H7 (cell line): ENCODE measurements at regions not wholly inside any gene's neighbourhood (a gene's known extent, or its start where the extent isn't known, plus 50 kb on each side); places are given as distances from the start of the nearest gene placed in this dataset.

Source experiments
- DNase-seq: peaks from one replicate; pipeline ENCODE4 v3.0.0; 2012
- H3K27me3 ChIP-seq: 2 replicates; pipeline ENCODE4 v1.6.0; 2011; ENCODE audit warnings: mild to moderate bottlenecking, low read length; ENCODE audit not compliant: control insufficient read depth, insufficient read depth
- H3K36me3 ChIP-seq: replicated peaks from 2 replicates; pipeline ENCODE4 v1.5.1; 2011; ENCODE audit warnings: low read length; ENCODE audit not compliant: control insufficient read depth, insufficient read depth
- H3K4me3 ChIP-seq: 2 replicates; pipeline ENCODE4 v1.5.1; 2011; ENCODE audit warnings: low read depth, mild to moderate bottlenecking, control low read depth, low read length, moderate library complexity; ENCODE audit not compliant: insufficient read depth

DNA sequence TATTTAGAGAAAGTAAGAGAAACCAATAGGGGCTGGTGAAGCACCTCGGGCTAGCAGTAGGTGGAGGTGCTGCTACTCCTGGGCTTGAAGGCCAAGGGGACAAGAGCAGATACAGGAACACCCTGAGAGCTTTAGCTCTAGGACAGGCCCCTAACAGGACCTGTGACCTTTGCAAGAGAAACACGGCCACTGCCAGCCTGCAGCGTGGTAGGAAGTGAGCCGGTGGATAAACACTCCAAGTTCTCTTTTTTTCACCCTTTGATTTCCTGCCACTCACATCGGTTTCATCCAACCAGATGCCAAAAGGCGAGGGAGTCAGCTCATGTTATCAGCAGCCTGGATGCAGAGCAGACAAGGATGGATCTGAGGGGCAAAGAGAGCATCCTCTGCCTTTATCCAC lies 66.8 kb upstream of the SPRED2 start:
- no peak overlapping the region for H3K4me3 ChIP-seq
- DNase-seq, result no peak
- no peaks in the 10 kb centered on the region for H3K27me3 ChIP-seq
- no peaks in the 10 kb centered on the region for H3K36me3 ChIP-seq

DNA sequence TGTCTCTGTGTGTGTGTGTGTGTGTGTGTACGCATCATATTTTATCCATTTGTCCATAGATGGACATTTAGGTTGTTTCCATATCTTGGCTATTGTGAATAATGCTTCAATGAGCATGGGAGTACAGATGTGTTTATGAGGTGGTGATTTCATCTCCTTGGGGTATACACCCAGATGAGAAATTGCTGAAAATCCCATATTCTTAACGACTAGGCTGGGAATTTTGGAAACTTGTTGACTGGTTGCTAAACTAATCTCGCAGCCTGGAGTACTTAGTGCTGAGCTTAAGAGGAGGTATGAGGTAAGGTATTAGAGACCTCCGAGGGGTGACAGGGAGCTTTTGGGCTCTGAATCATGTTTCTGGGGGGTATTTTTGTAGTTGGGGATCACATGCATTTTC lies 66.0 kb upstream of the SPRED2 start:
- no peak for DNase-seq
- no peaks in the 10 kb centered on the region for H3K36me3 ChIP-seq

DNA sequence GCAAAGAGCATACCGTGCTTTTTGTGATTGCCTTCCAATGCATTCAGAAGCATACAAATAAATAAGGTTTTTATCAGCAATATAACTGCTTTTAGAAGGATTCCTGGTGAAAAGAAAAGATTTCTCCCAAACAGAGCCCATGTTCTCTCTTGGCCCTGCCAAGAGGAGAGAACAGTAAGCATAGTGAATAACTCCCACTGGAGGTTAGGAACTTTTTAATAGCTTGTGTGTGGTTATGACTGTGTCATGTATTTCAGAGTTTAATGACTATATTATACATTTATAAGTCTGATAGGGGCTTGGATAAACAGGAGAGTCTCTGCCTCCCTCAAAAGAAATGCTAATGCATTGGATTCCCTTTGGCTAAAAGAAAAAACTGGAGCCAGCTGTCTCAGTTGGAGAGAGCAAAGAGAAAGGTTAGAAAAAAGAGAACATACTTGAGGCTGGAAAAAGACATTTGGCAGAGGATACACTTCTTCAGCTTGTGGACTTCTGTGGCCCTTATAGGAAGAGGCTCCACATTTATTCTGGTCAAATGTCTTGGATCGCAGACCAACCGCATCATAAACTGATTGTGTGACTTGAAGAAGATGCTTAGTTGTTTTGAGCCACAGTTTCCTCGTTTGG lies 63.0 kb upstream of the SPRED2 start:
- H3K36me3 ChIP-seq, result no peaks in the 10 kb centered on the region
- no peak overlapping the region for H3K4me3 ChIP-seq
- H3K27me3 ChIP-seq, result no peaks in the 10 kb centered on the region
- no peak for DNase-seq

More for the DNA sequence above, 66.0 kb upstream of the SPRED2 start:
- Histone ChIP-seq H3K4me3 (no peak overlapping the region), H3K27me3 (no peaks in the 10 kb centered on the region)

DNA sequence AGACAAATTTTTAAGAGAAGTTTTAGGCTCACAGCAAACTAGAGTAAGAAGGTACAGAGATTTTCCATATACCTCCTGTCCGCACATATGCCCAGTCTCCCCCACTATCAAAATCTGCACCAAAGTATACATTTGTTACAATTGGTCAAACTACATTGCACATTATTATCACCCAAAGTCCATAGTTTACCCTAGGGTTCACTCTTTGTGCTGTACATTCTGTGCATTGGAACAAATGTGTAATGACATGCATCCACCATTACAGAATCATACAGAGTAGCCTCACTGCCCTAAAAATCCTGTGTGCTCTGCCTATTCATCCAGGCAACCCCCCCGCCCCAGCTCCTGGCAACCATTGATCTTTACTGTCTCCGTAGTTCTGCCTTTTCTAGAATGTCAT lies 61.7 kb upstream of the SPRED2 start:
- no peaks in the 10 kb centered on the region for H3K36me3 ChIP-seq
- no peaks in the 10 kb centered on the region for H3K27me3 ChIP-seq
- DNase-seq, result no peak
- H3K4me3 ChIP-seq, result no peak overlapping the region

DNA sequence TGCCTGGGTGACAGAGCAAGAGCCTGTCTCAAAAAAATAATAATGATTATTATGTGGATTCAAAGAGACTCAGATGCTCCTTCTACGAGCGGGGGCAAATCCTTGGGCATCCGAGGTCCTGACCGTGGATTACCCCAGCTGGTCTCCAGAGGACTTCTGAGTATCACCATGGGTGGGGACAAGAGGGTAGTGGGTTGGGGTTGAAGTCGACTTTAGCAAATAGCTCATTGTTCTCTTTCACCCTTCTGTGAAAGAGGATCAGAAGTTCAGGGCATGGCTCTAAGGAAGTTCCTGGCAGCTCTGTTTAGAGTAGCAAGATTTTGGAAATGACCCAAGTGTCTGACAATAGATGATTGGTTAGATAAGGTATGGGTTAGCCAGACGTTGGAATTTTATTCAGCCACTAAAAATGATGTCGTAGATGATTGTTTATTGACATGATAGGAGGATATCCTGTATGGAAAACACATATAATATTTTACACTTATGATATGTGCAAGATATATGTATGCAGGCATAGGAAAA lies 59.0 kb upstream of the SPRED2 start:
- no peak overlapping the region for H3K4me3 ChIP-seq
- H3K27me3 ChIP-seq, result no peaks in the 10 kb centered on the region
- H3K36me3 ChIP-seq, result no peaks in the 10 kb centered on the region
- DNase-seq, result no peak

DNA sequence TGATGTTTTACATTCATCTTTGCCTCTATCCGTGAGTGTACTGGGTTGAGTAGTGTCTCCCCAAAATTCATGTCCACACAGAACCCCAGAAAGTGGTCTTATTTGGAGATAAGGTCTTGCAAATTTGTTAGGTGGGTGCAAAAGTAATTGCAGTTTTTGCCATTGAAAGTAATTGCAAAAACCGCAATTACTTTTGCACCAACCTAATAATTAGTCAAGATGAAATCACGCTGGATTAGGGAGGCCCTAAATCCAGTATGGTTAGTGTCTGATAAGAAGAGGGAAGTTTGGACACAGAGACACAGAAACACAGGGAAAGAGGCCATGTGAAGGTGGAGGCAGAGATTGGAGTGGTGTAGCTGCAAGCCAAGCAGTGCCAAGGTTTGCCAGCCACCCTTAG lies 57.8 kb upstream of the SPRED2 start:
- Histone ChIP-seq H3K36me3 (no peaks in the 10 kb centered on the region), H3K27me3 (no peaks in the 10 kb centered on the region)
- DNase-seq, result no peak

DNA sequence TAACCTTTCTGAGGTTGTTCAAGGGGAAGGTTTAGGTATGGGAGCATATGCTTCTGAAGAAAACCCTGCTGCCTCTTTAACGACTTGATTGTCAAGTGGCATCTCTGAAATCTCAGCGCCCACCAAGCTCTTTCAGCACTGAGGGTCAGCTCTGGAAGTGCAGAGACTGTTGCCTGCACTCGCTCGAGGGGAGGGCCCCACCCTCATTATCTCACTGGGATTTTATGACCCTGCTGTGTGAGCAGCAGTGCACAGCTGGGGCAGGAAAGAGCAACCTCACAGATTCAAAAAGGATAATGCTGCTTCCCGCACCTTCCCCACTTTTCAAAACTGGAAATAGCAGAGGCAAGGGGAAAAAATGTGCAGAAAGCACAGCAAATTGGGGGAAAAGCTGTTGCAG lies 56.9 kb upstream of the SPRED2 start:
- H3K36me3 ChIP-seq, result no peaks in the 10 kb centered on the region
- no peak overlapping the region for H3K4me3 ChIP-seq
- H3K27me3 ChIP-seq, result no peaks in the 10 kb centered on the region
- DNase-seq, result no peak

More for the DNA sequence above, 57.8 kb upstream of the SPRED2 start:
- H3K4me3 ChIP-seq, result no peak overlapping the region

DNA sequence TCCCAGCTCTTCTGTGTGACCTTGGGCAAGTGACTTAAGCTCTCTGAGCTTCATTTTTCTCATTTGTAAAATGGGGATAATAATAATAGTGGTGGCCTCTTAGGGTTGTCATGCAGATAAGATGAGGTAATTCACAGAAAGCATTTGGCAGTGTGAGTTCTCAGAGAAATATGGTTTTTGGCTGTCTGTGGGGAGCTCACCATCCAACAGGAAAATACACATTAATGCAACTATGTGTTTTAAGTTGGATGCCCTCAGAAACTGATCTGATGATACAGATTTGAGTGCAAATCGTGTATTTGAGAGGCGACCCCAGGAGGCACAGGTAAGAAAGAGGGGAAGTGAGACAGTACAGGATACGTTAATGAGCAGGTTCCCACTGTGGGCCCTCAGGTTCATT lies 56.1 kb upstream of the SPRED2 start:
- DNase-seq, result no peak

DNA sequence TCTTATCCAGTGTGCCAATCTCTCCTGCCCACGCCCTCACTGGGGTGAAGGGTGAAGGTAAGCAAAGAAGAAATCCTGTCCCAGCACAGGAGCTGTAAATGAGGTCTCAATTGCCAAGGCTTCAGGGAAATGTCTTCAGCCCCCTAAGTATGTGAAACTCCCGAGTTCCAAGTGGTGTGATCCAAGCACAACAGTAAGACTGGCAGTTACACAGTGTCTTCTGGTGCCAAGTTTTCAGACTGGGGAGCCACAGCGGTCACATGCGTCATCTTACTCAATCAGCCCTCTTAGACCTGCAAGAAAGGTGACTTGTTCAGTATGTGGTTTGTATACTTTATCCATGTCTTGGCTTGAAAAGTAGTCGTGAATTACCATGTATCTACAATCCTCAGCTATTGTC lies 55.0 kb upstream of the SPRED2 start:
- Histone ChIP-seq H3K36me3 (no peaks in the 10 kb centered on the region), H3K4me3 (no peak overlapping the region), H3K27me3 (no peaks in the 10 kb centered on the region)
- DNase-seq, result no peak

More for the DNA sequence above, 56.1 kb upstream of the SPRED2 start:
- no peaks in the 10 kb centered on the region for H3K27me3 ChIP-seq
- no peaks in the 10 kb centered on the region for H3K36me3 ChIP-seq
- no peak overlapping the region for H3K4me3 ChIP-seq

DNA sequence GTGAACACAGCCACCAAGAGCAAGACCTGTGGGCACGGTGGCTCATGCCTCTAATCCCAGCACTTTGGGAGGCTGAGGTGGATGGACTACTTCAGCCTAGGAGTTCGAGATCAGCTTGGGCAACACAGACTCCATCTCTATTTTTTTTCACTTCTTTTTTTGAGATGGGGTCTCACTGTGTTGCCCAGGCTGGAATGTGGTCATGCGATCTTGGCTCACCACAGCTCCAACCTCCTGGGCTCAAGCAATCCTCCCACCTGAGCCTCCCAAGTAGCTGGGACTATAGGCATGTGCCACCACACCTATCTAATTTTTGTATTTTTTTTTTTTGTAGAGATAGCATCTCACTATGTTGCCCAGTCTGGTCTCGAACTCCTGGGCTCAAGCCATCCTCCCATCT lies 54.4 kb upstream of the SPRED2 start:
- Histone ChIP-seq H3K27me3 (no peaks in the 10 kb centered on the region), H3K4me3 (no peak overlapping the region), H3K36me3 (no peaks in the 10 kb centered on the region)
- DNase-seq, result no peak

DNA sequence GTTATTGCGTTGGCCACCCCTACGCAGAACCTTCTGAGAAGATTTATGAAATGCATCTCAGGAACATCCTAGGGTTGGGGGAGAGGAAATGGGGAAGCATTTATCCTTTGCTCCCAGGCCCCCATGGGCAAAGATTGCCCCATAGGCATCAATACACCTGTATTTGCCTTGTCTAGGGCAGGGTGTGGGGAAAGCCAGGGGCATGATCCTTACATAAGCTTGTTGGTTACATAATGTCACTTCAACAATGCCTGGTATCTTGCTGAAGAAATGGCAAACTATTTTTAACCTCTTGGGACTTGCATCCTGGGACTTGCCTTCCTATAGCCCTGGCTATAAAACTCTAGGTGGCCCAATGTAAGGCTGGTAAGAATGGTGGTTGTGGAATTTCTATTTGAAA lies 53.9 kb upstream of the SPRED2 start:
- Histone ChIP-seq H3K27me3 (no peaks in the 10 kb centered on the region), H3K36me3 (no peaks in the 10 kb centered on the region), H3K4me3 (no peak overlapping the region)
- no peak for DNase-seq

DNA sequence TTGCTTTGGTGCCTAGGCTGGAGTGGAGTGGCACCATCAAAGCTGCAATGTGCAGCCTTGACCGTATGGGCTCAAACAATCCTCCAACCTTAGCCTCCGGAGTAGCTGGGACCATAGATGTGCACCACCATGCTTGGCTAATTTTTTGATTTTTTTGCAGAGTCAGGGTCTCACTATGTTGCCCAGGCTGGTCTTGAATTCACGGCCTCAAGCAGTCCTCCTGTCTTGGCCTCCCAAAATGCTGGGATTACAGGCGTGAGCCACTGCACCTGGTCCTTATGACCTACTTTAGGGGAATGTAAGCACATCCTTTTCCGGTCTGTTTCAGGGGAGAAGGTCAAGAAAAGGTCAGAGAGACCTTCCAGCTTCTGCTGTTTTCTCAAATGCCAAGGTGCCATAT lies 53.4 kb upstream of the SPRED2 start:
- Histone ChIP-seq H3K4me3 (no peak overlapping the region), H3K27me3 (no peaks in the 10 kb centered on the region), H3K36me3 (no peaks in the 10 kb centered on the region)
- DNase-seq, result no peak

DNA sequence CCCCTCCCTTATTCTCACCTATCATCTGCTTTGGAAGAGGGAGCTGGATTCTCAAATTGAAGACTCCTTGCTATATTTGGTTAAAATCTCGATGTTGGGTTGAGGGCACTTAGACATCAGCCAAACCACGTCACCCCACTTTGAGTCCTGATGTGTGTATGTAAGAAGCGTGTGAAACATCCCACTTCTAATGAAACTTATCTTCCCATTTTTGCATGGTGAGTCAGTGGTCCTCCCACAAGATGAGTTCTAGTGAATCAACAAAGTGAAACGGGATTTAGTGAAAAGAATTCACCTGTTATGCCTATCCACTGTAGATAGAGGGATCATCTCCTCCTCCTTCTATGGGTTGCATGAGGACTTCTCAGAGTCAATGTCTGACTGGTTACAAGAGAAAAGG lies 51.4 kb upstream of the SPRED2 start:
- DNase-seq, result no peak
- no peaks in the 10 kb centered on the region for H3K36me3 ChIP-seq
- H3K27me3 ChIP-seq, result no peaks in the 10 kb centered on the region
- no peak overlapping the region for H3K4me3 ChIP-seq

DNA sequence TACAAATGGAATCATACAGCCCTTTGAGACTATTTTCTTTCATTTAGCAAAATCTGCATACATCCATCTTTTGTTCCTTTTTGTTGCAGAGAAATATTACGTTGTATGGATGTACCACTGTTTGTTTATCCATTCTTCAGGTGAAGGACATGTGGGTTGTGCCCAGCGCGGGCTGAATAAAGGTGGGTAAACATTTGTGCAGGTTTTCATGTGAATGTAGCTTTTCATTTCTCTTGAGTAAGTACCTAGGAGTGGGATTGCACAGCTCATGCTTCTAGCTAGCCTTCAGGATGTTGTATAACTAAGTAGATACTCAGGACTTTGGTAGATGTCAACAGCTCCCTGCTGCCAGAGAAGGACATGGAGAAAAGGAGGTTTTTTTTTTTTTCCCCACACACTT lies 50.6 kb upstream of the SPRED2 start:
- no peaks in the 10 kb centered on the region for H3K36me3 ChIP-seq
- H3K4me3 ChIP-seq, result no peak overlapping the region
- no peak for DNase-seq
- H3K27me3 ChIP-seq, result no peaks in the 10 kb centered on the region
